Ovary (tissue), 3 donors: ENCODE measurements at regions not wholly inside any gene's neighbourhood (a gene's known extent, or its start where the extent isn't known, plus 50 kb on each side); places are given as distances from the start of the nearest gene placed in this dataset.

ENCODE experiments used
- EP300 ChIP-seq: sonication (generic); formaldehyde crosslinking; IDR thresholded peaks from one replicate; pipeline ENCODE4 v1.6.1; 2017; ENCODE audit warnings: antibody characterized with exemption
- POLR2A ChIP-seq: fragments of 450-650 bp; IDR thresholded peaks from one replicate; pipeline ENCODE4 v1.6.1; 2017; ENCODE audit warnings: antibody characterized with exemption, mild to moderate bottlenecking, moderate library complexity
- TF ChIP-seq, protein P1 (sequence below), 3 donors: fragments of 450-650 bp in 2 of 3; fragments of 200-600 bp in 1 of 3; IDR thresholded peaks; one replicate each; pipeline versions ENCODE4 v1.5.1 to v1.8.0; 2016 to 2022; ENCODE audit warnings: antibody characterized with exemption in 3 of 3, mild to moderate bottlenecking in 1 of 3
- donor health status: DM: no; HTN: no; CAD: no.

DNA sequence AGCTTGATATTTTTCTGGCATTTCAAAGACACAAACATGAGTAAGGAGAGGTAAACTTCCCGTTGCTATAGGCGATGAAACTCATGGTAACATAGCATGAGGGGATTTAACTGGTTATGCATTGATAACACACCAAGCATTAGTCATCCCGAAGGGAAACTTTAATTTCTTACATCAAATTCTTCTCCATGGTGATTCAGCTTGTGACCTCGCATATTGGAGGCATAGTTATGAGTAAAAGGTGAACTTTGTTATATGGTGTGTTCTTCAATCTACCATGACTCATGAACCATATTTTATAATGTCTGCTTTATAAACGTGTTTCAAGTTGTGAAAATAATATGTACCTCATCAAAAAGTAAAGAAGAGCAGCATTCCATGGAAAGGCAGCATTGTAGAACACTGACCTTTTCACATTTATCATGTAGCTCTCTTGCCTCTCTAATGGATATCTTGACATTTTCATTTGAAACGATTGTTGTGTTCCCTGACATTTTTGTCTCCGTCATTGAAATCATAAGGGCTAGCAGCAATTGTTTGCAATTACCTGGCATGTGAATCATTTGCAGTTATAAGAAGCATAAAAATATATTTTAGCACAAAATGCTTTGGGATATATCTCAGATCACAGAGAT, 491.8 kb downstream of the ANXA1 start:
- TF ChIP-seq, protein P1, sequence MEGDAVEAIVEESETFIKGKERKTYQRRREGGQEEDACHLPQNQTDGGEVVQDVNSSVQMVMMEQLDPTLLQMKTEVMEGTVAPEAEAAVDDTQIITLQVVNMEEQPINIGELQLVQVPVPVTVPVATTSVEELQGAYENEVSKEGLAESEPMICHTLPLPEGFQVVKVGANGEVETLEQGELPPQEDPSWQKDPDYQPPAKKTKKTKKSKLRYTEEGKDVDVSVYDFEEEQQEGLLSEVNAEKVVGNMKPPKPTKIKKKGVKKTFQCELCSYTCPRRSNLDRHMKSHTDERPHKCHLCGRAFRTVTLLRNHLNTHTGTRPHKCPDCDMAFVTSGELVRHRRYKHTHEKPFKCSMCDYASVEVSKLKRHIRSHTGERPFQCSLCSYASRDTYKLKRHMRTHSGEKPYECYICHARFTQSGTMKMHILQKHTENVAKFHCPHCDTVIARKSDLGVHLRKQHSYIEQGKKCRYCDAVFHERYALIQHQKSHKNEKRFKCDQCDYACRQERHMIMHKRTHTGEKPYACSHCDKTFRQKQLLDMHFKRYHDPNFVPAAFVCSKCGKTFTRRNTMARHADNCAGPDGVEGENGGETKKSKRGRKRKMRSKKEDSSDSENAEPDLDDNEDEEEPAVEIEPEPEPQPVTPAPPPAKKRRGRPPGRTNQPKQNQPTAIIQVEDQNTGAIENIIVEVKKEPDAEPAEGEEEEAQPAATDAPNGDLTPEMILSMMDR (IDR thresholded peaks at IDR 0.05): no peak
- no peak for TF ChIP-seq POLR2A
- TF ChIP-seq EP300: no peak
